OCI-LY7 (cell line): ENCODE measurements at regions not wholly inside any gene's neighbourhood (a gene's known extent, or its start where the extent isn't known, plus 50 kb on each side); places are given as distances from the start of the nearest gene placed in this dataset.

Experiments
- BruUV-seq: library from RNA; stranded (reverse); fragments of 400-500 nt; replicated peaks from 2 replicates; lab custom pipeline; 2021; lab: Mats Ljungman, UMichigan
- CTCF ChIA-PET: fragments of 300-600 bp; sonication (Branson Sonifier 250); formaldehyde crosslinking; loops from one replicate; lab custom pipeline; 2022; ENCODE audit warnings: antibody characterized with exemption; ENCODE audit not compliant: unreplicated experiment; lab: Charles Lee
- POLR2A ChIA-PET: fragments of 300-600 bp; sonication (Branson Sonifier 250); formaldehyde crosslinking; loops from one replicate; lab custom pipeline; 2022; ENCODE audit warnings: antibody characterized with exemption; lab: Charles Lee
- DNase-seq: peaks from one replicate; pipeline ENCODE4 v3.0.0-alpha.2; 2015; ENCODE audit warnings: low spot score
- H2AFZ ChIP-seq: fragments of 200-600 bp; sonication (generic), shearing (Covaris generic); 2 replicates; pipeline ENCODE4 v1.6.1; 2014; ENCODE audit warnings: mild to moderate bottlenecking, antibody characterized with exemption, low read length, moderate library complexity
- H3K27ac ChIP-seq: fragments of 200-600 bp; sonication (generic); 2 replicates; pipeline ENCODE4 v1.5.1; 2014; ENCODE audit warnings: mixed run types, low read depth, mild to moderate bottlenecking, moderate library complexity, low read length, inconsistent platforms; ENCODE audit not compliant: poor library complexity, severe bottlenecking
- H3K36me3 ChIP-seq: fragments of 200-600 bp; sonication (generic); 2 replicates; pipeline ENCODE4 v1.6.1; 2014; ENCODE audit warnings: mild to moderate bottlenecking, antibody characterized with exemption, low read length, moderate library complexity, mixed read lengths; ENCODE audit not compliant: insufficient read depth
- H3K4me1 ChIP-seq: fragments of 200-600 bp; sonication (generic); 2 replicates; pipeline ENCODE4 v1.5.1; 2014; ENCODE audit warnings: mild to moderate bottlenecking, low read length; ENCODE audit not compliant: insufficient read depth, poor library complexity, severe bottlenecking
- H3K4me2 ChIP-seq: fragments of 200-600 bp; sonication (generic); 2 replicates; pipeline ENCODE4 v1.6.1; 2014; ENCODE audit warnings: mild to moderate bottlenecking, low read length
- H3K4me3 ChIP-seq: fragments of 200-600 bp; sonication (generic); 2 replicates; pipeline ENCODE4 v1.5.1; 2014; ENCODE audit warnings: mild to moderate bottlenecking, low read depth, low read length; ENCODE audit not compliant: poor library complexity, severe bottlenecking
- H3K79me2 ChIP-seq: fragments of 200-600 bp; sonication (generic); 2 replicates; pipeline ENCODE4 v1.6.1; 2016; ENCODE audit warnings: low read depth, mild to moderate bottlenecking, low read length, moderate library complexity, mixed read lengths; ENCODE audit not compliant: insufficient read depth
- H3K9me2 ChIP-seq: fragments of 200-600 bp; sonication (generic); 2 replicates; pipeline ENCODE4 v1.6.1; 2016; ENCODE audit warnings: mild to moderate bottlenecking, low read length, mixed read lengths; ENCODE audit not compliant: insufficient read depth
- H3K9me3 ChIP-seq: fragments of 200-600 bp; sonication (generic); 2 replicates; pipeline ENCODE4 v1.6.1; 2014; ENCODE audit warnings: mild to moderate bottlenecking, mixed run types, low read length, mixed read lengths
- H4K20me1 ChIP-seq: fragments of 200-600 bp; sonication (generic); 2 replicates; pipeline ENCODE4 v1.6.1; 2014; ENCODE audit warnings: mild to moderate bottlenecking, antibody characterized with exemption, low read length, moderate library complexity, mixed read lengths; ENCODE audit not compliant: insufficient read depth
- EZH2phosphoT487 ChIP-seq: fragments of 200-600 bp; sonication (generic); IDR thresholded peaks from 2 replicates; pipeline ENCODE4 v1.6.1; 2018; ENCODE audit warnings: low read depth, borderline replicate concordance, mild to moderate bottlenecking, mixed run types, antibody characterized with exemption, low read length, moderate library complexity, mixed read lengths
- intact Hi-C: fragments of 100-400 bp; cut with micrococcal nuclease; formaldehyde crosslinking; loops from one replicate; pipeline ENCODE4 v1.10.0; 2022; ENCODE audit not compliant: unreplicated experiment
- TF ChIP-seq, protein P1 (sequence below): fragments of 200-600 bp; sonication (generic); conservative IDR thresholded peaks from 2 replicates; pipeline ENCODE4 v1.5.1; 2014; ENCODE audit warnings: mild to moderate bottlenecking, antibody characterized with exemption, low read length, moderate library complexity, mixed read lengths

DNA sequence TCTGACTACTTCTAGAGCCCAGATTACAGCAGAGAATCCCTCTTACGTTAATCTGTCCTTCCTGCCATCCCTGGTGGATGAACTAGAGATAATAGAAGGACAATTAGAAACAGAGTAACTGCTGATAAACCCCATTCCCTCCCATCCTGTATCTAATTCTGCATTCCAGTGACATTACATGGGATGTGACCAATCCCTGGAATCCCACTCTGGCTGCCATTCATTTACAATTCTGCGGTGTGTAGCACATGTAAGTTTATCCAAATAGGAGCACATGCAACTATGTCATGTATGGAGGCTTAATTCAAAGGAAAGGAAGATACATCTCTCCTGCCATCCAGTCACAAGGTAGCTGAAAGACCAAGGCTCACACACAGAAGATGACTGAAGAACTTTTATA, 339.5 kb downstream of the GPAT3 start:
- no peaks in the 10 kb centered on the region for H4K20me1 ChIP-seq
- no peak for DNase-seq
- no peaks in the 10 kb centered on the region for H3K79me2 ChIP-seq
- TF ChIP-seq EZH2phosphoT487: no peak
- TF ChIP-seq, protein P1, sequence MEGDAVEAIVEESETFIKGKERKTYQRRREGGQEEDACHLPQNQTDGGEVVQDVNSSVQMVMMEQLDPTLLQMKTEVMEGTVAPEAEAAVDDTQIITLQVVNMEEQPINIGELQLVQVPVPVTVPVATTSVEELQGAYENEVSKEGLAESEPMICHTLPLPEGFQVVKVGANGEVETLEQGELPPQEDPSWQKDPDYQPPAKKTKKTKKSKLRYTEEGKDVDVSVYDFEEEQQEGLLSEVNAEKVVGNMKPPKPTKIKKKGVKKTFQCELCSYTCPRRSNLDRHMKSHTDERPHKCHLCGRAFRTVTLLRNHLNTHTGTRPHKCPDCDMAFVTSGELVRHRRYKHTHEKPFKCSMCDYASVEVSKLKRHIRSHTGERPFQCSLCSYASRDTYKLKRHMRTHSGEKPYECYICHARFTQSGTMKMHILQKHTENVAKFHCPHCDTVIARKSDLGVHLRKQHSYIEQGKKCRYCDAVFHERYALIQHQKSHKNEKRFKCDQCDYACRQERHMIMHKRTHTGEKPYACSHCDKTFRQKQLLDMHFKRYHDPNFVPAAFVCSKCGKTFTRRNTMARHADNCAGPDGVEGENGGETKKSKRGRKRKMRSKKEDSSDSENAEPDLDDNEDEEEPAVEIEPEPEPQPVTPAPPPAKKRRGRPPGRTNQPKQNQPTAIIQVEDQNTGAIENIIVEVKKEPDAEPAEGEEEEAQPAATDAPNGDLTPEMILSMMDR: no peak
- H2AFZ ChIP-seq: no peak overlapping the region
- H3K9me2 ChIP-seq: no peaks in the 10 kb centered on the region
- H3K36me3 ChIP-seq: no peaks in the 10 kb centered on the region
- BruUV-seq: no TSS peak
- H3K9me3 ChIP-seq: no peaks in the 10 kb centered on the region
- no peak overlapping the region for H3K27ac ChIP-seq
- CTCF ChIA-PET: no interaction called here
- no peak overlapping the region for H3K4me3 ChIP-seq
- no peak overlapping the region for H3K4me2 ChIP-seq
- intact Hi-C loops: no loop called here
- POLR2A ChIA-PET: no interaction called here
- H3K4me1 ChIP-seq: no peaks in the 10 kb centered on the region

DNA sequence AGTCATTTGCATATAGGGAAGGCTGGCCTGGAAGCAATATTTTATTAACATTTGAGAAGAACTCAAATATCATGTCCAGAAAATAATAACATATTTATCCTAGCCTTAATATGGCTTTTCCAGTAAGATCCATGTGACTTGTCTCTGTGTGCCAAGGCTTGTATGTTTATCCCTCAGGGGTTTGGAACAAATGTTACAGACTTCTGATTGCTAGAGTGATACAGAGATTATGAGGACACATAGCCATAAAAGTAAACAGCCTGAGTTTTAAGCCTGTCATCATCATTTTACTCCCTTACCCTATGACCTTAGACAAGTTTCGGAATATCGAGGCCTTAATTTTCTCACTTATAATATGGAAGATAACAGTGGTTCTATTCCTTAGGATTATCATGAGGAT, 338.1 kb downstream of the GPAT3 start:
- H3K4me1 ChIP-seq: no peaks in the 10 kb centered on the region
- BruUV-seq: no TSS peak
- H3K4me3 ChIP-seq: no peak overlapping the region
- ChIA-PET CTCF (no interaction called here), POLR2A (no interaction called here)
- no peak overlapping the region for H3K27ac ChIP-seq
- intact Hi-C loops: no loop called here
- H2AFZ ChIP-seq: no peak overlapping the region
- no peaks in the 10 kb centered on the region for H3K79me2 ChIP-seq
- no peaks in the 10 kb centered on the region for H3K9me3 ChIP-seq
- H3K4me2 ChIP-seq: no peak overlapping the region
- no peaks in the 10 kb centered on the region for H4K20me1 ChIP-seq
- H3K36me3 ChIP-seq: no peaks in the 10 kb centered on the region
- no peak for DNase-seq
- H3K9me2 ChIP-seq: no peaks in the 10 kb centered on the region
- TF ChIP-seq EZH2phosphoT487: no peak
- TF ChIP-seq, protein P1: no peak

GRCh38 chr4:83870328-83870950, 334.5 kb downstream of the GPAT3 start:
- intact Hi-C loops: no loop called here
- CTCF ChIA-PET: no interaction called here
- Histone ChIP-seq H2AFZ (no peak overlapping the region), H3K79me2 (no peaks in the 10 kb centered on the region), H3K9me3 (no peaks in the 10 kb centered on the region), H3K27ac (no peak overlapping the region), H3K4me1 (no peaks in the 10 kb centered on the region), H3K4me2 (no peak overlapping the region), H4K20me1 (no peaks in the 10 kb centered on the region), H3K4me3 (no peak overlapping the region), H3K36me3 (no peaks in the 10 kb centered on the region), H3K9me2 (no peaks in the 10 kb centered on the region)
- POLR2A ChIA-PET: no interaction called here
- no TSS peak for BruUV-seq
- TF ChIP-seq, protein P1: no peak
- no peak for TF ChIP-seq EZH2phosphoT487
- no peak for DNase-seq
